Superior temporal gyrus (tissue), 1 donor: ENCODE measurements at regions not wholly inside any gene's neighbourhood (a gene's known extent, or its start where the extent isn't known, plus 50 kb on each side); places are given as distances from the start of the nearest gene placed in this dataset.

Source experiments
- DNase-seq: peaks from one replicate; pipeline ENCODE4 v3.0.0-alpha.2; 2016; ENCODE audit errors: extremely low spot score

GRCh38 chr2:58680755-58681310 lies 439.7 kb upstream of the FANCL start:
- no peak for DNase-seq

- no peak for DNase-seq
Observed at GRCh38 chr2:58677748-58678147, 436.6 kb upstream of the FANCL start.

- DNase-seq = no peak
Observed at GRCh38 chr2:58671675-58672074, 430.6 kb upstream of the FANCL start.

- DNase-seq = no peak
Observed at GRCh38 chr2:58669998-58670397, 428.9 kb upstream of the FANCL start.

GRCh38 chr2:58667137-58667774 lies 426.1 kb upstream of the FANCL start:
- DNase-seq = no peak

GRCh38 chr2:58666323-58666970 lies 425.3 kb upstream of the FANCL start:
- DNase-seq = no peak

- no peak for DNase-seq
Observed at GRCh38 chr2:58665154-58665553, 424.0 kb upstream of the FANCL start.

GRCh38 chr2:58664523-58665151 lies 423.5 kb upstream of the FANCL start:
- no peak for DNase-seq

- DNase-seq = no peak
Observed at GRCh38 chr2:58660046-58660445, 418.9 kb upstream of the FANCL start.

GRCh38 chr2:58655152-58655551 lies 414.0 kb upstream of the FANCL start:
- no peak for DNase-seq

- DNase-seq = no peak
Observed at GRCh38 chr2:58651930-58652329, 410.8 kb upstream of the FANCL start.

- DNase-seq = no peak
Observed at GRCh38 chr2:58650781-58651180, 409.7 kb upstream of the FANCL start.

- DNase-seq = peak; percentile 45
Observed at GRCh38 chr2:58649756-58650155, 408.6 kb upstream of the FANCL start.

GRCh38 chr2:58645017-58645416 lies 403.9 kb upstream of the FANCL start:
- DNase-seq = no peak

- DNase-seq = peak; percentile 6
Observed at GRCh38 chr2:58644451-58644850, 403.3 kb upstream of the FANCL start.

GRCh38 chr2:58641001-58641400 lies 399.9 kb upstream of the FANCL start:
- no peak for DNase-seq

GRCh38 chr2:58640042-58640441 lies 398.9 kb upstream of the FANCL start:
- DNase-seq = no peak

GRCh38 chr2:58638256-58638805 lies 397.2 kb upstream of the FANCL start:
- no peak for DNase-seq

- DNase-seq = no peak
Observed at GRCh38 chr2:58636872-58637271, 395.7 kb upstream of the FANCL start.

- no peak for DNase-seq
Observed at GRCh38 chr2:58635801-58636375, 394.8 kb upstream of the FANCL start.

GRCh38 chr2:58634653-58635370 lies 393.7 kb upstream of the FANCL start:
- DNase-seq = no peak
